ENCODE measurements at regions not wholly inside any gene's neighbourhood (a gene's known extent, or its start where the extent isn't known, plus 50 kb on each side); places are given as distances from the start of the nearest gene placed in this dataset.

DNA sequence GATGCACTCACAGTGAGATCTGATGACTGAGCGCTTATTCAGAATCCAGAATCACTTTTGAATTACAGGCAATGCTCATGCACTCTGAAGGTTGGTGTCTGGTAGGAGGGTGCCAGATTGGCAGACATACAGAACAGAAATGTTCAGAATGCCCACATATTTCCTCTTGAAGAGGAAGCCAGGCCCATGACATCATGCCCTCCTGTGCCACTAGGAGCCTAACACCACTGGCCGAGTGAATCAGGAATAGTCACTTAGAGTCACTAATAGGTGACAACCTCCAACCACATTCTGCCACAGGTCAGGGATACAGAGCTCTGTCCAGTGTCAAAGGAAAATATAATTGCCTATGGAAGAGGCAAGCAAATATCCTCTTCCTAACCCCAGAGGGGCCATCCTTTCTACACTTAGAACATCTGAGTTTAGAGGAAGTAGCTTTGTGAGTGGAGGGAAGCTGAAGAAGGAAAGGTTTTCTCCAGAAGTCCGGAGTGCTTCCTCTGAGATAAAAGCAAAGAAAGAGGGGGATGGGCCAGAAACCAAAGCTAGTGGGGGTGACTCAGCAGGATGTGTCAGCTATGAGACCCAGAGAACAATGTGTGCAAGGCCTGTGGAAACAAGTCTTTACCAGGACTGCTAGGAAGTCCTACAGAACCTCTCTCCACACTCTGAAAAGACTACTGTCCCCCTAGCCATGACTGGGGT, 838.8 kb downstream of the GRID1 start:
- Histone ChIP-seq H3K27me3 (ENCODE audit: control insufficient read depth, insufficient read depth, low read length) (no peaks in the 10 kb centered on the region), H3K4me3 (ENCODE audit: low read length in 3 of 3) (no peak overlapping the region), H3K36me3 (ENCODE audit: control insufficient read depth in 2 of 3, insufficient read depth in 3 of 3, low read length in 3 of 3) (no peaks in the 10 kb centered on the region), H3K4me1 (ENCODE audit: control insufficient read depth in 2 of 3, insufficient read depth in 2 of 3, low read depth in 1 of 3, low read length in 3 of 3) (no peaks in the 10 kb centered on the region), H3K9ac (ENCODE audit: low read length in 3 of 3) (no peak overlapping the region), H3K27ac (ENCODE audit: low read depth in 2 of 2, low read length in 2 of 2) (no peak overlapping the region), H3K9me3 (ENCODE audit: control insufficient read depth in 2 of 3, insufficient read depth in 1 of 3, low read length in 3 of 3) (peaks cover 0 to 6% (median 5%) of the 10 kb centered on the region in 3 donors)
- TF ChIP-seq, protein P1, sequence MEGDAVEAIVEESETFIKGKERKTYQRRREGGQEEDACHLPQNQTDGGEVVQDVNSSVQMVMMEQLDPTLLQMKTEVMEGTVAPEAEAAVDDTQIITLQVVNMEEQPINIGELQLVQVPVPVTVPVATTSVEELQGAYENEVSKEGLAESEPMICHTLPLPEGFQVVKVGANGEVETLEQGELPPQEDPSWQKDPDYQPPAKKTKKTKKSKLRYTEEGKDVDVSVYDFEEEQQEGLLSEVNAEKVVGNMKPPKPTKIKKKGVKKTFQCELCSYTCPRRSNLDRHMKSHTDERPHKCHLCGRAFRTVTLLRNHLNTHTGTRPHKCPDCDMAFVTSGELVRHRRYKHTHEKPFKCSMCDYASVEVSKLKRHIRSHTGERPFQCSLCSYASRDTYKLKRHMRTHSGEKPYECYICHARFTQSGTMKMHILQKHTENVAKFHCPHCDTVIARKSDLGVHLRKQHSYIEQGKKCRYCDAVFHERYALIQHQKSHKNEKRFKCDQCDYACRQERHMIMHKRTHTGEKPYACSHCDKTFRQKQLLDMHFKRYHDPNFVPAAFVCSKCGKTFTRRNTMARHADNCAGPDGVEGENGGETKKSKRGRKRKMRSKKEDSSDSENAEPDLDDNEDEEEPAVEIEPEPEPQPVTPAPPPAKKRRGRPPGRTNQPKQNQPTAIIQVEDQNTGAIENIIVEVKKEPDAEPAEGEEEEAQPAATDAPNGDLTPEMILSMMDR (IDR thresholded peaks at IDR 0.05; ENCODE audit: borderline replicate concordance, extremely low read depth, insufficient read depth) = no peak
- intact Hi-C loops (cut with DNase I) = no loop called here
- FAIRE-seq (no peak), DNase-seq (no peak)

DNA sequence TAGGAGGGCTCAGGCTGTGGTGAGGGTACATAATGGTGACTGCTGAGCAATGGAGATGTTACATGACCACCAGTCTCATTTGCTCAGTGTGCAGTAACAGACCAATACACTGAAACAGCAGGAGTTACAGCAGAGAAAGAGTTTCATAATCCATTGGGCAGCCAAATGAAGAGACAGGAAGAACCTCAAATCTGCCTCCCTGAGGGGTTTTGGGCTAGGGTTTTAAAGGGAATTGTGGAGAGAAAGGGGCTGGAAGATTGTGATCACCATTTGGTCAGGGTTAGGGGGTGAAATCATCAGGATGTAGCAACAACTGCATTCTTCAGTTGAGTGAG, 838.3 kb downstream of the GRID1 start:
- H3K4me3 ChIP-seq (ENCODE audit: low read length in 3 of 3) = no peak overlapping the region
- FAIRE-seq = no peak
- intact Hi-C loops (cut with DNase I) = no loop called here
- no peak for DNase-seq
- no peaks in the 10 kb centered on the region for H3K27me3 ChIP-seq (ENCODE audit: control insufficient read depth, insufficient read depth, low read length)
- no peak overlapping the region for H3K27ac ChIP-seq (ENCODE audit: low read depth in 2 of 2, low read length in 2 of 2)
- H3K9ac ChIP-seq (ENCODE audit: low read length in 3 of 3) = no peak overlapping the region
- no peaks in the 10 kb centered on the region for H3K36me3 ChIP-seq (ENCODE audit: control insufficient read depth in 2 of 3, insufficient read depth in 3 of 3, low read length in 3 of 3)
- no peaks in the 10 kb centered on the region for H3K4me1 ChIP-seq (ENCODE audit: control insufficient read depth in 2 of 3, insufficient read depth in 2 of 3, low read depth in 1 of 3, low read length in 3 of 3)
- TF ChIP-seq, protein P1 (IDR thresholded peaks at IDR 0.05; ENCODE audit: borderline replicate concordance, extremely low read depth, insufficient read depth) = no peak
- H3K9me3 ChIP-seq (ENCODE audit: control insufficient read depth in 2 of 3, insufficient read depth in 1 of 3, low read length in 3 of 3) = peaks cover 0 to 6% (median 5%) of the 10 kb centered on the region in 3 donors

GRCh38 chr10:85531706-85532105, 834.9 kb downstream of the GRID1 start:
- DNase-seq (no peak), FAIRE-seq (no peak)
- intact Hi-C loops (cut with DNase I) = no loop called here
- no peaks in the 10 kb centered on the region for H3K27me3 ChIP-seq (ENCODE audit: control insufficient read depth, insufficient read depth, low read length)
- H3K4me1 ChIP-seq (ENCODE audit: control insufficient read depth in 2 of 3, insufficient read depth in 2 of 3, low read depth in 1 of 3, low read length in 3 of 3) = no peaks in the 10 kb centered on the region
- H3K4me3 ChIP-seq (ENCODE audit: low read length in 3 of 3) = no peak overlapping the region
- TF ChIP-seq, protein P1 (IDR thresholded peaks at IDR 0.05; ENCODE audit: borderline replicate concordance, extremely low read depth, insufficient read depth) = no peak
- no peaks in the 10 kb centered on the region for H3K36me3 ChIP-seq (ENCODE audit: control insufficient read depth in 2 of 3, insufficient read depth in 3 of 3, low read length in 3 of 3)
- H3K9me3 ChIP-seq (ENCODE audit: control insufficient read depth in 2 of 3, insufficient read depth in 1 of 3, low read length in 3 of 3) = peaks cover 0 to 6% (median 5%) of the 10 kb centered on the region in 3 donors
- no peak overlapping the region for H3K9ac ChIP-seq (ENCODE audit: low read length in 3 of 3)
- H3K27ac ChIP-seq (ENCODE audit: low read depth in 2 of 2, low read length in 2 of 2) = no peak overlapping the region

DNA sequence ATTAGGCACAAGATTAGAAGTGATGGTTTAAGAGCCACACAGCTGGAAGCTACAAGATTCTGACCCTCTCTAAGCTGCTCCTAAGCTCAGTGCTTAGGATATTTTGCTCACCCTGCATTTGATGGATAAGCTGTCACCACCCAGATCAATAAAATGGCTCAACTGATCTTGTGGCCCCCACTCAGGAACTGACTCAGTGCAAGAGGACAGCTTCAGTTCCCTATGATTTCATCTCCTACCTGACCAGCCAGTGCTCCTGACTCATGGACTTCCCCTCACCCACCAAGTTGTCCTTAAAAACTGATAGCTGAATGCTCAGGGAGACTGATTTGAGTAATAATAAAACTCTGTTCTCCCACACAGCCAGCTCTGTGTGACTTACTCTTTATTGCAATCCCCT, 833.8 kb downstream of the GRID1 start:
- DNase-seq = no peak
- H3K4me1 ChIP-seq (ENCODE audit: control insufficient read depth in 2 of 3, insufficient read depth in 2 of 3, low read depth in 1 of 3, low read length in 3 of 3) = no peaks in the 10 kb centered on the region
- no peaks in the 10 kb centered on the region for H3K27me3 ChIP-seq (ENCODE audit: control insufficient read depth, insufficient read depth, low read length)
- FAIRE-seq = no peak
- H3K4me3 ChIP-seq (ENCODE audit: low read length in 3 of 3) = no peak overlapping the region
- H3K9me3 ChIP-seq (ENCODE audit: control insufficient read depth in 2 of 3, insufficient read depth in 1 of 3, low read length in 3 of 3) = peaks cover 0 to 6% (median 5%) of the 10 kb centered on the region in 3 donors
- no peaks in the 10 kb centered on the region for H3K36me3 ChIP-seq (ENCODE audit: control insufficient read depth in 2 of 3, insufficient read depth in 3 of 3, low read length in 3 of 3)
- TF ChIP-seq, protein P1 (IDR thresholded peaks at IDR 0.05; ENCODE audit: borderline replicate concordance, extremely low read depth, insufficient read depth) = no peak
- no peak overlapping the region for H3K9ac ChIP-seq (ENCODE audit: low read length in 3 of 3)
- intact Hi-C loops (cut with DNase I) = no loop called here
- no peak overlapping the region for H3K27ac ChIP-seq (ENCODE audit: low read depth in 2 of 2, low read length in 2 of 2)

All from kidney (tissue), 13 donors.